ENCODE measurements at regions not wholly inside any gene's neighbourhood (a gene's known extent, or its start where the extent isn't known, plus 50 kb on each side); places are given as distances from the start of the nearest gene placed in this dataset.

GRCh38 chr2:193868833-193869232 lies 1674.1 kb upstream of the TMEFF2 start:
- no peak overlapping the region for H3K4me2 ChIP-seq (ENCODE audit: low read length)
- H2AFZ ChIP-seq (ENCODE audit: low read length) = no peak overlapping the region
- DNase-seq (peak; percentile 14), ATAC-seq (peak; percentile 33; the same call in 1 of the 2 replicates)
- H3K27ac ChIP-seq (ENCODE audit: low read length) = no peak overlapping the region
- ChIA-PET POLR2A (ENCODE audit: unreplicated experiment) (interaction anchor here (0.6 kb wide), 1 partner anchor 1227 kb away, joined by 4 read pairs; no protein-coding TSS in a partner anchor), CTCF (no interaction called here)
- no peaks in the 10 kb centered on the region for H3K4me1 ChIP-seq (ENCODE audit: insufficient read depth, low read length)
- no TSS peak for BruUV-seq (replicated peaks)
- no peaks in the 10 kb centered on the region for H3F3A ChIP-seq (ENCODE audit: low read length, unreplicated experiment)
- intact Hi-C loops (cut with micrococcal nuclease) = no loop called here
- no peak overlapping the region for H3K4me3 ChIP-seq (ENCODE audit: low read length)
- no peaks in the 10 kb centered on the region for H3K79me2 ChIP-seq (ENCODE audit: low read length)
- no peak overlapping the region for H3K9ac ChIP-seq (ENCODE audit: low read length)
- no peaks in the 10 kb centered on the region for H3K9me2 ChIP-seq (replicated peaks; ENCODE audit: low read length)
- no peaks in the 10 kb centered on the region for H3K27me3 ChIP-seq (ENCODE audit: low read length)
- no peaks in the 10 kb centered on the region for H3K36me3 ChIP-seq (ENCODE audit: low read depth, low read length)
- no peaks in the 10 kb centered on the region for H4K20me1 ChIP-seq (ENCODE audit: low read length)
- no peaks in the 10 kb centered on the region for H3K9me3 ChIP-seq (ENCODE audit: low read length)
- TF ChIP-seq, protein P1, sequence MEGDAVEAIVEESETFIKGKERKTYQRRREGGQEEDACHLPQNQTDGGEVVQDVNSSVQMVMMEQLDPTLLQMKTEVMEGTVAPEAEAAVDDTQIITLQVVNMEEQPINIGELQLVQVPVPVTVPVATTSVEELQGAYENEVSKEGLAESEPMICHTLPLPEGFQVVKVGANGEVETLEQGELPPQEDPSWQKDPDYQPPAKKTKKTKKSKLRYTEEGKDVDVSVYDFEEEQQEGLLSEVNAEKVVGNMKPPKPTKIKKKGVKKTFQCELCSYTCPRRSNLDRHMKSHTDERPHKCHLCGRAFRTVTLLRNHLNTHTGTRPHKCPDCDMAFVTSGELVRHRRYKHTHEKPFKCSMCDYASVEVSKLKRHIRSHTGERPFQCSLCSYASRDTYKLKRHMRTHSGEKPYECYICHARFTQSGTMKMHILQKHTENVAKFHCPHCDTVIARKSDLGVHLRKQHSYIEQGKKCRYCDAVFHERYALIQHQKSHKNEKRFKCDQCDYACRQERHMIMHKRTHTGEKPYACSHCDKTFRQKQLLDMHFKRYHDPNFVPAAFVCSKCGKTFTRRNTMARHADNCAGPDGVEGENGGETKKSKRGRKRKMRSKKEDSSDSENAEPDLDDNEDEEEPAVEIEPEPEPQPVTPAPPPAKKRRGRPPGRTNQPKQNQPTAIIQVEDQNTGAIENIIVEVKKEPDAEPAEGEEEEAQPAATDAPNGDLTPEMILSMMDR (conservative IDR thresholded peaks at IDR 0.05; ENCODE audit: low read depth, low read length) = no peak
- TF ChIP-seq EZH2 (IDR thresholded peaks at IDR 0.05; ENCODE audit: low read length, unreplicated experiment) (no peak), EZH2phosphoT487 (IDR thresholded peaks at IDR 0.05; ENCODE audit: borderline replicate concordance, low read length) (no peak)

DNA sequence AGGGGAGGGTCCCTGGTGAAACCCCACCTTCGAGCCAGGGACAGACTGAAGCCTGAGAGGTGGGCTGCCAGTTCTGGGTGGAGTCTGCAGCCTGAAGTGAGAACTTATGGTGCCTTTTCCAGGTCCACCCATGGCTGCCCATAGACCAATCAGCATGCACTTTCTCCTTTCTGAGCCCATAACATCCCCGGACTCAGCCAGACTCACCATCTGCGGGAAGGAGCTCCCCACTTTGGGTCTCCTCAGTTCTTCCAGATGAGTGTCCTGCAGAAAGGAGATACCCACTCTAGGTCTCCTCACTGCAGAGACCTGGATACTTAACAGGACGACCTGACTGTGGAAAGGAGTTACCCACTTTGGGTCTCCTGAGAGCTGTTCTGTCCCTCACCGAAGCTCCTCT lies 1673.4 kb upstream of the TMEFF2 start:
- Histone ChIP-seq H3K9me3 (ENCODE audit: low read length) (no peaks in the 10 kb centered on the region), H3F3A (ENCODE audit: low read length, unreplicated experiment) (no peaks in the 10 kb centered on the region), H3K36me3 (ENCODE audit: low read depth, low read length) (no peaks in the 10 kb centered on the region), H4K20me1 (ENCODE audit: low read length) (no peaks in the 10 kb centered on the region), H3K27me3 (ENCODE audit: low read length) (no peaks in the 10 kb centered on the region), H2AFZ (ENCODE audit: low read length) (no peak overlapping the region), H3K4me1 (ENCODE audit: insufficient read depth, low read length) (no peaks in the 10 kb centered on the region), H3K27ac (ENCODE audit: low read length) (no peak overlapping the region), H3K9me2 (replicated peaks; ENCODE audit: low read length) (no peaks in the 10 kb centered on the region), H3K9ac (ENCODE audit: low read length) (no peak overlapping the region), H3K79me2 (ENCODE audit: low read length) (no peaks in the 10 kb centered on the region), H3K4me3 (ENCODE audit: low read length) (no peak overlapping the region), H3K4me2 (ENCODE audit: low read length) (no peak overlapping the region)
- DNase-seq (no peak), ATAC-seq (no peak)
- intact Hi-C loops (cut with micrococcal nuclease) = no loop called here
- POLR2A ChIA-PET (ENCODE audit: unreplicated experiment) = no interaction called here
- no peak for TF ChIP-seq EZH2 (IDR thresholded peaks at IDR 0.05; ENCODE audit: low read length, unreplicated experiment)
- no peak for TF ChIP-seq EZH2phosphoT487 (IDR thresholded peaks at IDR 0.05; ENCODE audit: borderline replicate concordance, low read length)
- TF ChIP-seq, protein P1 (conservative IDR thresholded peaks at IDR 0.05; ENCODE audit: low read depth, low read length) = no peak
- no TSS peak for BruUV-seq (replicated peaks)
- CTCF ChIA-PET = no interaction called here

DNA sequence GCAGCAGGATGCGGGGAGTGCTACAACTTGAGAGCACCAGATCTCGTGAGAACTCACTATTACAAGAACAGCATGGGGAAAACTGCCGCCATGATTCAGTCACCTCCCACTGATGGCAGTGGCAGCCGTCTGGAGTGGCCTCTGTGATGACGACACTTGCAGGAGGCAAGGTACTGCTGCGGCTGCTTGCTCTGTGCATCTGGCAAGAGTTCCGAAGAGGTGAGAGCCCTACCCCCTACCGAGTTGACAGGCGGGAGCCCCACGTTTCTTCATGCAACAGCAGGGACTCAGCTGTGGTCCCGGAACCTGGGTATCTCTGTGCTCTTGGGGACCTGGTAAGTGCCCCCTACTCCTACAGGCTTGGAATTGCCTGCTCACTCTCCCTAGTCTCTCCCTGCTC lies 1672.7 kb upstream of the TMEFF2 start:
- BruUV-seq (replicated peaks) = no TSS peak
- no peaks in the 10 kb centered on the region for H3K79me2 ChIP-seq (ENCODE audit: low read length)

More for the DNA sequence above, 1672.7 kb upstream of the TMEFF2 start:
- Histone ChIP-seq H2AFZ (ENCODE audit: low read length) (no peak overlapping the region), H3F3A (ENCODE audit: low read length, unreplicated experiment) (no peaks in the 10 kb centered on the region), H3K27me3 (ENCODE audit: low read length) (no peaks in the 10 kb centered on the region), H3K4me3 (ENCODE audit: low read length) (no peak overlapping the region), H3K9me2 (replicated peaks; ENCODE audit: low read length) (no peaks in the 10 kb centered on the region), H3K36me3 (ENCODE audit: low read depth, low read length) (no peaks in the 10 kb centered on the region), H3K4me1 (ENCODE audit: insufficient read depth, low read length) (no peaks in the 10 kb centered on the region), H4K20me1 (ENCODE audit: low read length) (no peaks in the 10 kb centered on the region), H3K9ac (ENCODE audit: low read length) (no peak overlapping the region), H3K9me3 (ENCODE audit: low read length) (no peaks in the 10 kb centered on the region), H3K4me2 (ENCODE audit: low read length) (no peak overlapping the region), H3K27ac (ENCODE audit: low read length) (no peak overlapping the region)
- CTCF ChIA-PET = no interaction called here
- no peak for DNase-seq
- TF ChIP-seq, protein P1 (conservative IDR thresholded peaks at IDR 0.05; ENCODE audit: low read depth, low read length) = no peak
- TF ChIP-seq EZH2 (IDR thresholded peaks at IDR 0.05; ENCODE audit: low read length, unreplicated experiment) (no peak), EZH2phosphoT487 (IDR thresholded peaks at IDR 0.05; ENCODE audit: borderline replicate concordance, low read length) (no peak)
- POLR2A ChIA-PET (ENCODE audit: unreplicated experiment) = no interaction called here
- intact Hi-C loops (cut with micrococcal nuclease) = no loop called here
- ATAC-seq = no peak
